GM21619 (cell line): ENCODE measurements at regions not wholly inside any gene's neighbourhood (a gene's known extent, or its start where the extent isn't known, plus 50 kb on each side); places are given as distances from the start of the nearest gene placed in this dataset.
"Not testable (repeated sequence)": the region's sequence is repeated elsewhere in the genome, so short reads cannot be mapped to it uniquely, and the experiment has no call there.

ENCODE experiments used
- ATAC-seq: cut with Tn5 transposase; IDR thresholded peaks from one replicate; pipeline ENCODE4 v1.9.1; 2021; ENCODE audit not compliant: unreplicated experiment

DNA sequence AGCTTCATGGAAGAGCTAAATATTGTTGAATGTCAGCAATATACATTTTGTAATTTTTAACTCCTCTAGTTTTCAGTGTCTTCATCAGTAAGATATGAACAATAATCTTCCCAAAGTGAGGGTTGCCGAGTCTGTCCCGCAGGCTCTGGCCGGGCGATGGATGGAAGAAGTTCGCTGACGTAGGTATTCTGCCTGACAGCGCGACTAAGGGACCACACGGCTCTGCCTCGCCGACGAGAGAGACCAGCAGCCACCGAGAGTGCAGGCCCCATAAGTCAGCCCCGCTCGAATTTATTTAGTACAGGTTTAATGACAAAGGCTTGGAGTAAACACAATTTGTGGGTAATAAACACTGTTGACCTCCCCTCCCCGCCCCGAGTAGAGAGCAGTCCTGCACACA lies 427.4 kb upstream of the NECTIN3 start:
- ATAC-seq = no peak

DNA sequence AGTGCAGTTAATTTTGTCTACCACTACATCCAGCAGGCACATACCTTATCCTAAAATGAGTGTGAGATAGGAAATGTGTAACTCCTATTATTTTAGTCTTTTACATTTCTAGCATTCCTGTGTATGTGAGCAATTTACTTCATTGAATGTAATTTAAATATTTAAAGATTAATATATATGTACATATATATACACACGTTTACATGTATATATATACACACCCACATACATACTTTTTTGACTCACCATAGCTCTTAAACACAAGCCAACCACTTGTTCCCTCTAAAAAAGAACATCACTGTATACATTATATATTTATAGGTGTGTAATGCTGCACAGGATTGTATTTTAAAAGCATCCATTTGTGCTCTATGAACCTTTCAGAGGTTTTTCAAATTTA lies 425.6 kb upstream of the NECTIN3 start:
- ATAC-seq = no peak

DNA sequence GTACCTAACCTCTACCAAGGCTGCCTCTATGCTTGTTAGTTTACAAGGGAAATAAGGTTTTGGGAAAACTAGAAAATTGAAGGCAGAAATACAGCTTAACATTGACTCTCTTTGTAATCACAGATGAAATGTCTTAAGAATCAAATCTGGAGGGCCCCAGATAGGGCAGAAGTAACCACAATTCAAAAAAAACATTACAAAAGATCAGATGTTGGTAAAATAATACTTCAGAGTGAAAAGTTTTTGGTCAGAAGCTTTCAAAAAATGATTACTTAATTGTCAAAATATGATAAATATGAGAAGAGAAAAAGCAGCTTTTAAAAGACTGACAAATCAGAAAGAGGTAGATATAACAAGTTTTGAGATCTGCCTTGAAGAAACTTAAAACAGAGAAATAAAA lies 425.1 kb upstream of the NECTIN3 start:
- no peak for ATAC-seq

DNA sequence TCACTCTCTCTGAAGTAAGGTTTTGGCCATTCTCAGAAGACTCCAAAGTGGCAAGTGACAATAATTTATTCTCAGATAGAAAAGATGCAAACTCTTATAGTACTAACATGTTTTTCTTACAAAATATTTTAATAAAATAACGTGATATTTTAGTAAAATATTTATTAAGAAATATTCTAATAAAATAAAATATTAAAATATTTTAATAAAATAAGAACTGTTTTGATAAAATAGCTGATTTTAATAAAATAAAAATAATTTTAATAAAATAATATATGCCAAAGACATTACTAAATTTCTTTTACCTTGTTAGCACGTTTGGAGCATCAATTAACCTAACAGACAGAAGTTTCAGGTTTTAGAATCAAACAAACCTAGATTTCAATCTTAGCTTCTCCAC lies 424.0 kb upstream of the NECTIN3 start:
- no peak for ATAC-seq

DNA sequence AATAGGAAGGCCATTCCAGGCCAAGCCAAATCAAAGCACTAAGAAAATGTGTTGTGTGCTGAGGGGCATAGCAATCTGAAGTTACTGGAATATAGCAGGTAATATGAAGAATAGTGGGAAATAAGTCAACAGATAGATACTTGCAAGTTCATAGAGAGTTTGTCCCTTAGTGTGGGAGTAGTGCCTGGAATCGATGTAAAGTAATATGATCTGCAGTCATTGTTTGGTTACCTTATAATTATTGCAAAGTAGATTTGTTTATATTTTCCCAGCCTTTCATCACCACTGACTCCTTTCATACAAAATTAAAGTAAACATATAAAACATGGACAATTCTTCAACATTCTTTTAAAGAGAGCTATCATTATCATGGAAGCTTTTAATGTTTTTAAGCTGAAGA lies 420.9 kb upstream of the NECTIN3 start:
- ATAC-seq = no peak

DNA sequence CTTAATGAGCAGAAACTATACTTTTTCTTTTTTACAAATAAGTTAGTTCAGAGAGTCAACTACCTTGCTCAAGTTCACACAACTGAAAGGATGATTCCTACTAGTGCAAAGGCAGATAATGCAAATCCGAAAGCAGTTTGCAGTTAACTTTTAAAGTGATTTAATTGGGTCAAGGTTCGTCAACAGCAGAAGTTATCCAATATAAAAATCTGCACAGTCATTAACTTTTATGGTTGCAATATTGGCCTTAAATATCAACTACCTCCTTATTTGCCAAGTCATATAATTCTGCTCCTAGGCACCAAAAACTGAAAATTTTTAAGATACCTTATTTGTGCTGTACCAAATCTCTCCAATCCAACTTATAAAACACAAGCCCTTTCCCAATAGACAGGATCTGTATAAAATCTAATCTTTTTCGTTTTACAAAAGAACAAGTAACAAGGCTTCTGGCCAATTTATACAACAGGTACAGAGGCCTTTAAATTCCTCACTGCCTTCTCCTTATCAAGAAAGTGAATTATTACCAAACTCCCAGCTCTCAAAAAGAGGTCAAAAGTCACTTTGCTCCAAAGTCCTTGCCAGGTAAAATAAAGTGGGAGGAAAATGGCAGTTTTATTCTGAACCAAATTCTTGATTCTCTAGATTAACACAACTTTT lies 416.6 kb upstream of the NECTIN3 start:
- ATAC-seq = no peak

DNA sequence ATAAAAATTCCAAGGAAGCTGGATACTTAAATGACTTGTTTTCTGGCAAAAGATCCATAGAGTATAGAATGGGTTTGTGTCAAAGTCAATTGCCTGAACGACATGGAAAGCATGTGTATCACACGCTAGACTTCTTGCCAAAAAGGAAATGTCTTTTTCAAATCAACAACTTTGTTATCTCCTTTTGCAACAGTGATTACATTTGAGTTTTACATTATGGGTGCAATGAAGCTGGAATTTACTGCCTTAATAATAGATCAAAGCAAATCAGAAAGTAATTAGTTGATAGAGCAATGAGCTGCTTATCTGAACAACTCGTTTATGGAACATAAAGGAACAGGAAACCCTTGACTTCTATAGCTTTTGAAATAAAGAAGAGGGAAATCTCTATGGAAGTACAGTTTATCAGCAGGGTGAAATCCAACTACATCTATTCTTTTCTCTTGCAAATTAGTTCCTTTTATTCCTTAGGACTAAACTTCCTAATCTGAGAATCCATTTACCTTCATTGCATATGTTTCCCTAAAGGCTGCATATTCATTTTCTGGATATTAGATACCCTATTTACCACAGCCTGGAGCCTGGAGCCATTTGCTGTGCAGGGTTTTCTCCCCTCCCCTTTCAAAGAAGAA lies 415.1 kb upstream of the NECTIN3 start:
- no peak for ATAC-seq

DNA sequence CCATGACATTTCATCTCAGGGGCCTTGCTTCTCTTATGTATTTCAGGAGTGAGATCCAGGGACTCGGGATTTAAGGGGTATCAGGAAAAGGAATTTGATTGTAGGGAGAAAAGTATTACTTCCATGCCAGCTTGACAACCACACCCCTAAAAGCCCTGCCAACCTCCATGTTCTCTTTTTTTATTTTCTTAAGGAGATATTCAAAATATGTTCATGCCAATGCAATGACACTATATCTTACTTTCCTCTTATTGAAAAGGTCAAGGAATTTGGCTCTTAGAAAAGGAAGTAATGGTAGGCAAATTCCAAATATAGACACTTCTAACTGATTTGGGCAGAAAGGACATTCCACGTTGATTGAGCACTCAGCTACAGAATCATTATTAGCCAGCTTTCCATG lies 407.5 kb upstream of the NECTIN3 start:
- ATAC-seq = no peak

DNA sequence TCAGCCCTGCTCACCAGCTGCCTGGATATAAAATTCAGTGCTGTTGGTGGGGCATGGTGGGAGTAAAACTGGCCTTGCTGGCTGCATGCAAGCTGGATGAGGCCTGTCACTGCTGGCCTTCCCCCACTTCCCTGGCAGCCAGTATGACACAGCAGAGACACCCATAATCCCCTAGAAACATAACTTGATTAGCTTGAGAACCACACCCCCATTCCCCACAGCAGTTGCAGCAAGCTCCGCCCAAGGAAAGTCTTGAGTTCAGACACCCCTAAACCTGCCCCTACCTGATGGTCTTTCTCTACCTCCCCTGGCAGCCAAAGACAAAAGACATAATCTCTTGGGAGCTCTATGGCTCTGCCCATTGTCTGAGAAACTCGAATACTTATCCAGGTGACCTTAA lies 405.1 kb upstream of the NECTIN3 start:
- no peak for ATAC-seq

DNA sequence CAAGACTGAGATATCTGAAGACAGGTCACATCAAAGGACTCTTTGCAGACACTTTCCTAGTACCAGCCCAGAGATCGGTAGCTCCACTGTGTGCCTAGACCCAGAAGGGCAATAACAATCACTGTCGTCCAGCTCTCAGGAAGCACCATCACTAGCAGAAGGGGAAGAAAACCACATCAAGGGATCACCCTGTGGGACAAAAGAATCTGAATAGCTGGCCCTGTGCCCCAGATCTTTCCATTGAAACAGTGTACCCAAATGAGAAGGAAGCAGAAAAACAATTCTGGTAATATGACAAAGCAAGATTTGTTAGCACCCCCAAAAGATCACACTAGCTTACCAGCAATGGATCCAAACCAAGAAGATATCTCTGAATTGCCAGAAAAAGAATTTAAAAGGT lies 404.4 kb upstream of the NECTIN3 start:
- ATAC-seq = no peak

DNA sequence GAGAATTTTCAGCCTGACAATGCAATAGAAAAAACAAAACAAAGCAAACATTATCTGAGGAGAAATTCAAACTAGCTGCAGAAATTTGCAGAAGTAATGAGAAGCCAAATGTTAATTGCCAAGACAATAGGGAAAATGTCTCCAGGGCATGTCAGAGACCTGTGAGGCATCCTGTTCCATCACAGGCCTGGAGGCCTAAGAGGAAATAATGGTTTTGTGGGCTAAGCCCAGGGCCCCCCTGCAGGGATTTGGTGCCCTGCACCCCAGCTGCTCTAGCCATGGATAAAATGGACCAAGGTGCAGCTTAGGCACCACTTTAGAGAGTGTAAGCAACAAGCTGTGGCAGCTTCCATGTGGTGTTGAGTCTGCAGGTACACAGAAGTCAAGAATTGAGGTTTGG lies 401.2 kb upstream of the NECTIN3 start:
- ATAC-seq = no peak

DNA sequence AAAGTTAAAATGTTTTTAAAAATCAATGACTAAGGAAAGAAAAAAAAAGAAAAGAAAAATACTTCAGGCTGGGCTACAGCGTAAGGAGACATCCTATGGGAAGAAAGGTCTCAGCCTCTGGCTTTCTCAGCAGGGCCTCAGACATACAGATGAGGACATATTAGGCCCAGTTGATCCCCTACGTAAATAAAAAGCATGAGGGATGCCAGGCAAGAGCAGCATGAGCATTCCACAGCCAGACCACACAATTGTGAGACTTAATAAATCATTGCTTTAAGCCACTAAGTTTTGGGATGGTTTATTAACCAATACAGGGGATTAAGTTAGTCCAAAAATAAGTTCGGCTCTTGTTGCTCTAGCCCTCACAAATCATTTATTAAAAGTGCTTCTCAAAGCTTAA lies 394.1 kb upstream of the NECTIN3 start:
- ATAC-seq = no peak

DNA sequence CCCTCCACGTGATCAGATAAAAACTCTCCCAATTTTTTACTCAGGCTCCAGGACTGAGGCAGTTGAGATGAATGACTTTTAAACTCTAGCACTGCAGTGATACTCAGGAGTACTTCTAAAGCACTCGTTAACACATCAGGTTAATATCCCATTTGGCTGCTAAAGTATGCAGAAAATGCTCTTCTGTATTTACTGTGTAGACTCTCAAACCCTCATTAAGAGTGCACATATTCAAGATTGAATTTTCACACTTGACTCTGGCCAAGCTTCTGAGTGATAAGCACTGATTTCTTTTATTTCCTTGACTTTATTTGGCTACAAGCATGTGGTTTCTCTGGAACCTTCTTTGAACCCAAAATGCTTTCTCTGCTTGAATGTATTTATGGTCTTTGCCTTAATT lies 392.3 kb upstream of the NECTIN3 start:
- no peak for ATAC-seq

DNA sequence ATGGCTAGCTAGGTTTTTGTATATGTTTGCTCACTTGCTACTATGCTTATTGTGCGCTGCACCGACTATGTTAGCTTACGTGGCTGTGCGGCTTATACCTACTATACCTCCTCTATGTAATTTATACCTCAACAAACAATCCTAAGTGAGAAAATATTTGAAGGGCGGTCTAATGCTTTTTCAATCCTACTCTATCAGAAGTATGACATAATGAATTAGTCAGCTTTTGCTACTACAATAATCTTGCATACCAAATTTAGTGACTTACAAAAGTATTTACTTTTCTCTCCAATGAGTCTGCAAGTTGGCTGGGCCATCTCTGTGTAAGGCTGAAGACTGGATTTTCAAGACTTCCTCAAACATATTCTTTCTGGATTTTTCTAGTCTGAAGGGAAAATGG lies 391.2 kb upstream of the NECTIN3 start:
- ATAC-seq = no peak

DNA sequence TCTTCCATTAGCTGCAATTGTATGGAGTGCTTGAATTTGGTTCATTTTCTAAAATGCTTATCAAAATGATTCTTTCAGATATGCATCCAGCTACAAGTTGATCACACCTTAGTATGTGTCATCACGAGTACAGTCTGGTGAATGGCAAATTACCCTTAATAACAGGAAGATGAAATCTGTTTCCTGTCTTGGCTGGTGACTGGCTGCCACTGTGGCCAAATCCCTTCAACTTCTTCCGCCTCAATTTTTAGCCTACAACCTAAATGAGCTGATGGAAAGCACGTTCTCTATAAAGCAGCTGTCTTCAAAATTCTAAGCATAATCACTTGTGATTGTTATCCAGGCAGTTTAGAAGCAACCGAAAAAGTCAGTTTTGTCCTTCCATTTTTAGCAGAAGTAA lies 387.1 kb upstream of the NECTIN3 start:
- no peak for ATAC-seq

DNA sequence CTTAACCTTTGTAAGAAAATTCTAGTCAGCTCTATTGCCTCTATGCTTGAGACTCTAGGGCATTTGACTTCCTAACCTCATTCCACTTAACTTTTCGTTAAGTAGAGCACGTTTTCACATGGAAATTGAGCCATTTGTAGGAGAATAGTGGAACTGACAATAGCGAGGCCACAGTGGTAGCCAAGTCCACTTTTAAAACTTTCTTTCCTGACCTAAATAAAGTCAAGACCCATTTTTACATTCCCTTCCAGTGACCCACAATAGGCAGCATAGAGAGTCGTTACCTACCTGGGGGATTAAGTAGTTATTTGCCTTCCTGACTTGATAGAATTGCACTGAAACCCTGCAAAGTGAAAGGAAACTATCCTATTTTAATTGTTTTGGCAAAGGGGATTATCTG lies 386.0 kb upstream of the NECTIN3 start:
- ATAC-seq = no peak

DNA sequence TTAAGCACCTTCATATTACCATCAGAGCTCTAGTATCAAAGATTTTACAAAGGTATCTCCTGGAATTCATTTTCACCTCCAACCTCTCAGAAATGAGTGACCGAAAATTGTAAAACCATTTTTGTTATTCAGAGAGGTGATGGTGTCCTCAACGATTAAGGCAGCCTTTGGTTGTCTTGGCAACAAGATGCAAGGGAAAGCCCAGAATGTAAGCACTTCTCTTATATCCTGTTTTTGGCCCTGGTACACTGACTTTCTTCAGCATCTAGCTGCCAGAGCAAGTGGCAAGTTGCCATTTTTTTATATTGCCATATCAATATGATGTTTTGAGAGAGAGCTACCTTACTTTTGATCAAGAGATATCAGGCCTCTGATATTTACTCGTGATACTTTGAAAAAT lies 384.9 kb upstream of the NECTIN3 start:
- no peak for ATAC-seq

DNA sequence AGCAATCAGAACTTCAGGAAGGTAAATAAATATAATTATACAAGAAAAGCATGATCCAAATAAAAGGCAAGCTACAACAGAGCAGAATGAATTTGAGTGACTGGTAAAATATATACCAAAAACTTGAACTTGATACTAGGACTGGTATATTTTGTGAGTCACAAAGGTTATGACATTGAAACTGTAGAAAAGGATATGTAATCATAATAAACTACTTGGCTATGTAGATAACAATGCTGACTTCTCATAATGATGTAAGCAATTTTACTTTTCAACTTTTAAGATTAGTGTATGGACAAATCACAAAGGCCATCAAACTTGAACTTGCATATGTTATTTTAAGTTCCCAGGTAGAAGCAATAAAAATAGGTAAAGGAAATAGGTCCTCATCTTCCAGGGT lies 384.5 kb upstream of the NECTIN3 start:
- ATAC-seq = no peak

DNA sequence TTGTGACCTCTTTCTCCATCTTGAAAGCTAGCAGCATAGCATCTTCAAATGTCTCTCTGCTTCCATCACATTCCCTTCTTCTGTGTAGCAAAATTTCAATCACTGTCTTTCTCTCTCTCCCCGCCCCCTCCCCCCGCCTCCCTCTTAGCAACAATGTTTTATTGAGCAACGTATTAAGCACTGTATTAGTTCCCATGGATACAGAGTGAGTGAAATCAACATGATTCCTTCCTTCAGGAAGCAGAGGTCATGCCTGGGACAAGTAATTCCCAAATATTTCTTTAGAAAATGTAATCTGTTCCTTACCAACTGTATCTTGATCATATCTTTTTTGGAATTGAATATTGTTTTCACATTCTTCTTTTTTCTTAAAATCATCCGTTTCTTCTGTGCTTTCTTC lies 373.7 kb upstream of the NECTIN3 start:
- no peak for ATAC-seq

DNA sequence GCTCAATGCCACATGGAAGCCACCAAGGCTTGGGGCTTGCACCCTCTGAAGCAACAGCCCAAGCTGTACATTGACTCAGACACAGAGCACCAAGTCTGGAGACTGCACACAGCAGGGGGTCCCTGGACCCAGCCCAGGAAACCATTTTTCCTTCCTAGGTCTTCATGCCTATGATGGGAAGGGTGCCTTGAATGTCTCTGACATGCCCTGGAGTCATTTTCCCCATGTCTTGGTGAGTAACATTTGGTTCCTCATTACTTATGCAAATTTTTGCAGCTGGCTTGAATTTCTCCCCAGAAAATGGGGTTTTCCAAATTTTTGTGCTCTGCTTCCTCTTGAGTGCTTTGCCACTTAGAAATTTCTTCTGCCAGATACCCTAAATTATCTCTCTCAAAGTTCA lies 367.3 kb upstream of the NECTIN3 start:
- not testable (repeated sequence) for ATAC-seq

DNA sequence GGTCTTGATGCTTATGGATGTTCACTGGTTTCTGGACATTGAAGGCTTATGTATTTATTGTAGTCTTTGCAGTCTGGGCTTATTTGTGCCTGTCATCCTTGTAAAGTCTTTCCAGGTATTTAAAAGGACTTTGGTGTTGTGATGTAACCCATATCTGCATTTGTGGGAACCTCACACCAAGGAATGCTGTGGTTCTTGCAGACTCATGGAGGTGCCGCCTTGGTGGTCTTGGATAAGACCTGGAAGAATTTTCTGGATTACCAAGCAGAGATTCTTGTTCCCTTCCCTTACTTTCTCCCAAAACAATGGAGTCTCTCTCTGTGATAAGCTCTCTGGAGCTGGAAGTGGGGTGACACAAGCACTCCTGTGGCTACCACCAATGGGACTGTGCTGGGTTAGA lies 363.5 kb upstream of the NECTIN3 start:
- ATAC-seq = no peak

DNA sequence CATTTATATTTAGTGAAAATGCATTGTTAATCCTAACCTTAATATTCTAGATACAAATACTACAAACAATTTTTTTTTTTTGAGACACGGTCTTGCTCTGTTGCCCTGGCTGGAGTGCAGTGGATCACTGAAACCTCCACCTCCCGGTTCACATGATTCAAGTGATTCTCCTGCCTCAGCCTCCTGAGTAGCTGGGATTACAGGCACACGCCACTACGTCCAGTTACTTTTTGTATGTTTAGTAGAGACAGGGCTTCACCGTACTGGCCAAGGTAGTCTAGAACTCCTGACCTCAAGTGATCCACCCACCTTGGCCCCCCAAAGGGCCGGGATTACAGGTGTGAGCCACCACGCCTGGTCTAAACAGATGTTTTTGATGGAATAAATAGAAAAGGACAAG lies 361.5 kb upstream of the NECTIN3 start:
- no peak for ATAC-seq

DNA sequence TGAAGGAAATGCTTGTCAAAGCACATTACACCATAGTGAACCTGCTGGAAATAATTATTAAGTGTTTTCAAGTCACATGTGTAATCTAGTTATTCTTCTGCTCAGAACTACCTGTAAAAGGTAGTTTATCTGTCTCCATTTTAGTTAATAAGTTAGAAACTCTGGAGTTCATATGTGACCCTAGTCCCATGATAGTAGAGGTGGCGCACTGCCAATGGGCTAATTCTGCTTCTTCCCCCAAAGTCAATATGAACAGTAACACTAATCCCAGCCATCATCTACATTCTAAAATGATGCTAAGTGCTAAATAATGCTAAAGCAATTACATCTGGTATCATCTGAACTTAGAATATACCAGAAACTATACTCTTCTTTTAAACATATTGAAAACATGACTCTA lies 361.0 kb upstream of the NECTIN3 start:
- no peak for ATAC-seq
